Activated CD8-positive, alpha-beta T cell treated with anti-CD3 and anti-CD28 coated beads for 36 hours (primary cell): ENCODE measurements at regions not wholly inside any gene's neighbourhood (a gene's known extent, or its start where the extent isn't known, plus 50 kb on each side); places are given as distances from the start of the nearest gene placed in this dataset.

Source experiments
- ATAC-seq: fragments of 200-7000 bp; cut with Tn5 transposase; one replicate; pipeline ENCODE4 v1.10.0; 2021; ENCODE audit warnings: mild to moderate bottlenecking, moderate library complexity
- CTCF ChIA-PET: fragments of 350-600 bp; sonication (Branson Sonifier 250); formaldehyde crosslinking; loops from one replicate; lab custom pipeline; 2021; ENCODE audit warnings: antibody characterized with exemption; lab: Charles Lee
- POLR2A ChIA-PET: fragments of 350-600 bp; sonication (Branson Sonifier 250); formaldehyde crosslinking; loops from one replicate; lab custom pipeline; 2021; ENCODE audit warnings: antibody characterized with exemption; lab: Charles Lee
- DNase-seq: peaks from one replicate; pipeline ENCODE4 v3.0.0-alpha.2; 2020
- H3K27ac Mint-ChIP-seq: one replicate; pipeline ENCODE4 v1.8.0; 2021; ENCODE audit warnings: mild to moderate bottlenecking, mixed read lengths
- H3K27me3 Mint-ChIP-seq: one replicate; pipeline ENCODE4 v1.8.0; 2021; ENCODE audit warnings: mixed read lengths
- H3K36me3 Mint-ChIP-seq: one replicate; pipeline ENCODE4 v1.8.0; 2021; ENCODE audit warnings: low read depth, mixed read lengths
- H3K4me1 Mint-ChIP-seq: one replicate; pipeline ENCODE4 v1.8.0; 2021; ENCODE audit warnings: low read depth, mixed read lengths
- H3K4me3 Mint-ChIP-seq: one replicate; pipeline ENCODE4 v1.8.0; 2021; ENCODE audit warnings: mild to moderate bottlenecking, moderate library complexity, mixed read lengths
- H3K9me3 Mint-ChIP-seq: one replicate; pipeline ENCODE4 v1.8.0; 2021; ENCODE audit warnings: mixed read lengths
- CTCF ChIP-seq: fragments of 200-600 bp; IDR thresholded peaks from one replicate; pipeline ENCODE4 v1.8.0; 2022; ENCODE audit warnings: antibody characterized with exemption, mild to moderate bottlenecking
- intact Hi-C: fragments of 100-400 bp; cut with micrococcal nuclease; formaldehyde crosslinking; loops from one replicate; pipeline ENCODE4 v1.10.0; 2022

- DNase-seq (no peak), ATAC-seq (no peak)
- Mint-ChIP-seq H3K9me3 (peaks cover 5% of the 10 kb centered on the region), H3K27ac (no peak overlapping the region), H3K27me3 (no peaks in the 10 kb centered on the region), H3K36me3 (no peaks in the 10 kb centered on the region), H3K4me1 (no peaks in the 10 kb centered on the region), H3K4me3 (no peak overlapping the region)
- POLR2A ChIA-PET = no interaction called here
- intact Hi-C loops = no loop called here
- CTCF ChIA-PET = no interaction called here
- no peak for TF ChIP-seq CTCF
Observed at GRCh38 chr12:20245491-20245890, 122.8 kb upstream of the PDE3A start.

- POLR2A ChIA-PET = no interaction called here
- no peak overlapping the region for H3K4me3 Mint-ChIP-seq
- H3K4me1 Mint-ChIP-seq = no peaks in the 10 kb centered on the region
- ATAC-seq (no peak), DNase-seq (no peak)
- no peaks in the 10 kb centered on the region for H3K27me3 Mint-ChIP-seq
- peaks cover 7% of the 10 kb centered on the region for H3K9me3 Mint-ChIP-seq
- CTCF ChIA-PET = no interaction called here
- H3K27ac Mint-ChIP-seq = no peak overlapping the region
- TF ChIP-seq CTCF = no peak
- no peaks in the 10 kb centered on the region for H3K36me3 Mint-ChIP-seq
- intact Hi-C loops = no loop called here
Observed at GRCh38 chr12:20248646-20249045, 119.7 kb upstream of the PDE3A start.

- intact Hi-C loops = no loop called here
- H3K4me1 Mint-ChIP-seq = no peaks in the 10 kb centered on the region
- POLR2A ChIA-PET = no interaction called here
- no peaks in the 10 kb centered on the region for H3K36me3 Mint-ChIP-seq
- no peak for TF ChIP-seq CTCF
- peaks cover 7% of the 10 kb centered on the region for H3K9me3 Mint-ChIP-seq
- no peak overlapping the region for H3K27ac Mint-ChIP-seq
- H3K27me3 Mint-ChIP-seq = no peaks in the 10 kb centered on the region
- DNase-seq = no peak
- CTCF ChIA-PET = no interaction called here
- ATAC-seq = no peak
- H3K4me3 Mint-ChIP-seq = no peak overlapping the region
Observed at GRCh38 chr12:20250761-20251160, 117.6 kb upstream of the PDE3A start.

GRCh38 chr12:20257311-20257710 lies 111.0 kb upstream of the PDE3A start:
- intact Hi-C loops = no loop called here
- H3K27me3 Mint-ChIP-seq = no peaks in the 10 kb centered on the region
- TF ChIP-seq CTCF = no peak
- no peak overlapping the region for H3K27ac Mint-ChIP-seq
- no peak overlapping the region for H3K4me3 Mint-ChIP-seq
- ChIA-PET POLR2A (no interaction called here), CTCF (no interaction called here)
- no peak for DNase-seq
- H3K9me3 Mint-ChIP-seq = no peaks in the 10 kb centered on the region
- no peaks in the 10 kb centered on the region for H3K4me1 Mint-ChIP-seq
- no peak for ATAC-seq
- H3K36me3 Mint-ChIP-seq = no peaks in the 10 kb centered on the region

GRCh38 chr12:20259786-20260185 lies 108.6 kb upstream of the PDE3A start:
- Mint-ChIP-seq H3K4me1 (no peaks in the 10 kb centered on the region), H3K36me3 (no peaks in the 10 kb centered on the region), H3K27me3 (no peaks in the 10 kb centered on the region), H3K27ac (no peak overlapping the region), H3K9me3 (no peaks in the 10 kb centered on the region), H3K4me3 (no peak overlapping the region)
- TF ChIP-seq CTCF = no peak
- intact Hi-C loops = no loop called here
- ChIA-PET CTCF (no interaction called here), POLR2A (no interaction called here)
- no peak for DNase-seq
- no peak for ATAC-seq
